SK-N-SH (cell line): ENCODE measurements at regions not wholly inside any gene's neighbourhood (a gene's known extent, or its start where the extent isn't known, plus 50 kb on each side); places are given as distances from the start of the nearest gene placed in this dataset.

ENCODE experiments used
- CTCF ChIA-PET: fragments of 300-600, 350-600 bp; formaldehyde crosslinking; extraction: SDS; loops from one replicate; lab custom pipeline; 2021; lab: Yijun Ruan, JAX
- POLR2A ChIA-PET: fragments of 350-600 bp; sonication (Branson Sonifier 250); formaldehyde crosslinking; extraction: SDS; loops from one replicate; lab custom pipeline; 2020; ENCODE audit warnings: antibody characterized with exemption, inconsistent platforms; lab: Yijun Ruan, JAX
- DNase-seq: peaks from one replicate; pipeline ENCODE4 v3.0.0; 2012
- H2AFZ ChIP-seq: fragments of 200-600 bp; sonication (generic); 2 replicates; pipeline ENCODE4 v1.8.1; 2016; ENCODE audit warnings: antibody characterized with exemption, mild to moderate bottlenecking, low read depth
- H3F3A ChIP-seq: fragments of 200-600 bp; sonication (generic); replicated peaks from 2 replicates; pipeline ENCODE3; 2016; ENCODE audit warnings: antibody characterized with exemption, mild to moderate bottlenecking; ENCODE audit not compliant: insufficient read depth
- H3K27ac ChIP-seq, 2 experiments: fragments of 200-500 bp in 1 of 2; fragments of 200-600 bp in 1 of 2; sonication (Bioruptor generic) in 1 of 2; sonication (generic), shearing (Covaris generic) in 1 of 2; 2 replicates each; pipeline versions ENCODE4 v1.5.1 to v1.6.1; 2014 to 2016; ENCODE audit warnings: low read depth in 2 of 2, inconsistent platforms in 1 of 2, low read length in 1 of 2, mild to moderate bottlenecking in 1 of 2, mixed read lengths in 1 of 2
- H3K27me3 ChIP-seq: fragments of 200-600 bp; sonication (generic), shearing (Covaris generic); 2 replicates; pipeline ENCODE4 v1.6.1; 2016; ENCODE audit warnings: mixed run types; ENCODE audit not compliant: insufficient read depth
- H3K36me3 ChIP-seq, 2 experiments: fragments of 200-500 bp in 1 of 2; fragments of 200-600 bp in 1 of 2; sonication (Bioruptor generic) in 1 of 2; sonication (generic) in 1 of 2; replicated peaks in 1 of 2; 2 replicates each; pipeline versions ENCODE3 to v1.5.1; 2014 to 2016; ENCODE audit warnings: low read length in 1 of 2, mild to moderate bottlenecking in 1 of 2; ENCODE audit not compliant: insufficient read depth in 2 of 2, control insufficient read depth in 1 of 2
- H3K4me1 ChIP-seq, 2 experiments: fragments of 200-500 bp in 1 of 2; fragments of 200-600 bp in 1 of 2; sonication (Bioruptor generic) in 1 of 2; sonication (generic), shearing (Covaris generic) in 1 of 2; 2 replicates each; pipeline versions ENCODE4 v1.5.1 to v1.6.1; 2014 to 2016; ENCODE audit warnings: low read depth in 1 of 2, low read length in 1 of 2, mixed run types in 1 of 2; ENCODE audit not compliant: insufficient read depth in 2 of 2, control insufficient read depth in 1 of 2
- H3K4me2 ChIP-seq: fragments of 200-600 bp; sonication (generic), shearing (Covaris generic); 2 replicates; pipeline ENCODE4 v1.6.1; 2017; ENCODE audit warnings: mixed run types
- H3K4me3 ChIP-seq, 2 experiments: fragments of 200-500 bp in 1 of 2; fragments of 200-600 bp in 1 of 2; sonication (Bioruptor generic) in 1 of 2; sonication (generic), shearing (Covaris generic) in 1 of 2; 2 replicates each; pipeline versions ENCODE4 v1.5.1 to v1.8.1; 2014 to 2016; ENCODE audit warnings: low read depth in 2 of 2, inconsistent platforms in 1 of 2, low read length in 1 of 2, mild to moderate bottlenecking in 1 of 2, mixed read lengths in 1 of 2, moderate library complexity in 1 of 2
- H3K79me2 ChIP-seq: fragments of 200-600 bp; sonication (generic); 2 replicates; pipeline ENCODE4 v1.8.1; 2017; ENCODE audit warnings: mild to moderate bottlenecking; ENCODE audit not compliant: insufficient read depth
- H3K9ac ChIP-seq: fragments of 200-600 bp; sonication (generic); 2 replicates; pipeline ENCODE4 v1.6.1; 2017; ENCODE audit warnings: mixed run types
- H3K9me2 ChIP-seq: fragments of 200-600 bp; sonication (generic); 2 replicates; pipeline ENCODE4 v1.6.1; 2017; ENCODE audit warnings: mixed run types
- H3K9me3 ChIP-seq: fragments of 200-600 bp; sonication (generic); 2 replicates; pipeline ENCODE4 v1.6.1; 2017; ENCODE audit warnings: mixed run types, mild to moderate bottlenecking, moderate library complexity
- H4K20me1 ChIP-seq: fragments of 200-600 bp; sonication (generic); 2 replicates; pipeline ENCODE4 v1.6.1; 2017; ENCODE audit warnings: mild to moderate bottlenecking, mixed run types; ENCODE audit not compliant: insufficient read depth
- CHD2 ChIP-seq: fragments of 150-350 bp; IDR thresholded peaks from 2 replicates; pipeline ENCODE4 v1.6.1; 2018; ENCODE audit warnings: low read length; ENCODE audit not compliant: partially characterized antibody
- EZH2phosphoT487 ChIP-seq: fragments of 200-600 bp; sonication (generic); IDR thresholded peaks from 2 replicates; pipeline ENCODE4 v1.6.1; 2017; ENCODE audit warnings: low read depth, mixed run types, mild to moderate bottlenecking, antibody characterized with exemption, moderate library complexity, borderline replicate concordance
- FOXJ3 ChIP-seq: sonication (generic); formaldehyde crosslinking; IDR thresholded peaks from 2 replicates; pipeline ENCODE4 v1.5.1; 2020; ENCODE audit warnings: mild to moderate bottlenecking, missing genetic modification reagents
- FOXM1 ChIP-seq: IDR thresholded peaks from 2 replicates; pipeline ENCODE4 v1.4.0; 2012; ENCODE audit warnings: low read depth, mild to moderate bottlenecking
- MEF2A ChIP-seq: IDR thresholded peaks from 2 replicates; pipeline ENCODE4 v1.4.0; 2012; ENCODE audit warnings: low read depth, borderline replicate concordance
- MXI1 ChIP-seq: IDR thresholded peaks from 2 replicates; pipeline ENCODE4 v1.6.1; 2012; ENCODE audit warnings: mild to moderate bottlenecking, low read depth, low read length, improper control_type of control experiment
- NFIC ChIP-seq: IDR thresholded peaks from 2 replicates; pipeline ENCODE4 v1.4.0; 2012; ENCODE audit warnings: borderline replicate concordance
- RXRA ChIP-seq: IDR thresholded peaks from 2 replicates; pipeline ENCODE4 v1.4.0; 2012; ENCODE audit warnings: low read depth, mild to moderate bottlenecking, borderline replicate concordance
- SIN3A ChIP-seq: IDR thresholded peaks from 2 replicates; pipeline ENCODE4 v1.6.1; 2012; ENCODE audit warnings: low read depth, mild to moderate bottlenecking, low read length, moderate library complexity, borderline replicate concordance
- TAF1 ChIP-seq: IDR thresholded peaks from 2 replicates; pipeline ENCODE4 v1.6.1; 2012; ENCODE audit warnings: low read depth, mild to moderate bottlenecking, low read length, moderate library complexity, borderline replicate concordance
- TEAD4 ChIP-seq: IDR thresholded peaks from 2 replicates; pipeline ENCODE4 v1.4.0; 2012; ENCODE audit warnings: mild to moderate bottlenecking, borderline replicate concordance; ENCODE audit not compliant: insufficient read depth
- YY1 ChIP-seq: IDR thresholded peaks from 2 replicates; pipeline ENCODE4 v1.4.0; 2012; ENCODE audit warnings: low read depth, mild to moderate bottlenecking
- WGBS: methylation state at CpG from one replicate; pipeline ENCODE4 v1.1.6; 2017; ENCODE audit warnings: low lambda C conversion rate; 5-methylcytosine and 5-hydroxymethylcytosine counted together
- TF ChIP-seq, protein P1 (sequence below): fragments of 200-600 bp; sonication (generic); IDR thresholded peaks from 2 replicates; pipeline ENCODE4 v1.6.1; 2017; ENCODE audit warnings: antibody characterized with exemption, mild to moderate bottlenecking, moderate library complexity
- TF ChIP-seq, protein P2 (sequence below): IDR thresholded peaks from 2 replicates; pipeline ENCODE4 v1.6.1; 2012; ENCODE audit warnings: mild to moderate bottlenecking, low read depth, low read length, moderate library complexity
- TF ChIP-seq, protein P3 (sequence below): fragments of 150-350 bp; IDR thresholded peaks from 2 replicates; pipeline ENCODE4 v1.6.1; 2016; ENCODE audit warnings: mild to moderate bottlenecking, low read depth, low read length
- TF ChIP-seq, protein P4 (sequence below): fragments of 150-350 bp; IDR thresholded peaks from 2 replicates; pipeline ENCODE4 v1.6.1; 2017; ENCODE audit warnings: antibody characterized with exemption, low read length, low read depth, borderline replicate concordance
- TF ChIP-seq, protein P5 (sequence below): IDR thresholded peaks from 2 replicates; pipeline ENCODE4 v1.4.0; 2012; ENCODE audit warnings: low read depth, borderline replicate concordance

DNA sequence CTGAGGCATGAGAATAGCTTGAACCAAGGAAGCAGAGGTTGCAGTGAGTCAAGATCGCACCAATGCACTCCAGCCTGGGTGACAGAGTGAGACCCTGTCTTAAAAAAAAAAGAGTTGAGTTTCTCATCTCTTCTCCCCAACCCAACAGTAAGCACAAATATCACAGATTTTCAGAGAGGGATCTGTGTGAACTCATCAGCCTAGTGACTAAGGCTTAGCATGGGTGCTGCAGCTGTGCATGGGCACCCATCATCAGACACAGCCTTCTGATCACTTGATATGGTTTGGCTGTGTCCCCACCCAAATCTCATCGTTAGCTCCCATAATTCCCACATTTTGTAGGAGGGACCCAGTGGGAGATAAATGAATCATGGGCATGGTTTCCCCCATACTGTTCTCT is 298.9 kb downstream of the PCNX1 start:
- ChIA-PET POLR2A (interaction anchor here (0.5 to 0.9 kb wide), 2 partner anchors 10 to 286 kb away, joined by 3 read pairs; no protein-coding TSS in a partner anchor), CTCF (no interaction called here)
- Histone ChIP-seq H3K79me2 (no peaks in the 10 kb centered on the region), H3K4me2 (no peak overlapping the region; the same call in 1 of the 2 replicates), H3K9ac (no peak overlapping the region), H3K4me3 (no peak overlapping the region), H4K20me1 (no peaks in the 10 kb centered on the region), H3K36me3 (no peaks in the 10 kb centered on the region), H3K4me1 (peaks cover 0 to 10% of the 10 kb centered on the region in 2 experiments; a peak in 1 of 4 replicates), H3F3A (no peaks in the 10 kb centered on the region), H2AFZ (no peak overlapping the region), H3K9me3 (no peaks in the 10 kb centered on the region), H3K9me2 (no peaks in the 10 kb centered on the region), H3K27me3 (no peaks in the 10 kb centered on the region), H3K27ac (no peak overlapping the region)
- 90% methylated on average over 2 of the region's 2 CpGs for WGBS
- DNase-seq = no peak
- TF ChIP-seq TEAD4 (no peak), MXI1 (no peak), RXRA (no peak), TAF1 (no peak), NFIC (no peak), MEF2A (no peak), FOXJ3 (CRISPR knock-in tag) (no peak), SIN3A (no peak), CHD2 (no peak), EZH2phosphoT487 (no peak), FOXM1 (no peak), YY1 (no peak)
- TF ChIP-seq, protein P1, sequence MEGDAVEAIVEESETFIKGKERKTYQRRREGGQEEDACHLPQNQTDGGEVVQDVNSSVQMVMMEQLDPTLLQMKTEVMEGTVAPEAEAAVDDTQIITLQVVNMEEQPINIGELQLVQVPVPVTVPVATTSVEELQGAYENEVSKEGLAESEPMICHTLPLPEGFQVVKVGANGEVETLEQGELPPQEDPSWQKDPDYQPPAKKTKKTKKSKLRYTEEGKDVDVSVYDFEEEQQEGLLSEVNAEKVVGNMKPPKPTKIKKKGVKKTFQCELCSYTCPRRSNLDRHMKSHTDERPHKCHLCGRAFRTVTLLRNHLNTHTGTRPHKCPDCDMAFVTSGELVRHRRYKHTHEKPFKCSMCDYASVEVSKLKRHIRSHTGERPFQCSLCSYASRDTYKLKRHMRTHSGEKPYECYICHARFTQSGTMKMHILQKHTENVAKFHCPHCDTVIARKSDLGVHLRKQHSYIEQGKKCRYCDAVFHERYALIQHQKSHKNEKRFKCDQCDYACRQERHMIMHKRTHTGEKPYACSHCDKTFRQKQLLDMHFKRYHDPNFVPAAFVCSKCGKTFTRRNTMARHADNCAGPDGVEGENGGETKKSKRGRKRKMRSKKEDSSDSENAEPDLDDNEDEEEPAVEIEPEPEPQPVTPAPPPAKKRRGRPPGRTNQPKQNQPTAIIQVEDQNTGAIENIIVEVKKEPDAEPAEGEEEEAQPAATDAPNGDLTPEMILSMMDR = no peak
- TF ChIP-seq, protein P2, sequence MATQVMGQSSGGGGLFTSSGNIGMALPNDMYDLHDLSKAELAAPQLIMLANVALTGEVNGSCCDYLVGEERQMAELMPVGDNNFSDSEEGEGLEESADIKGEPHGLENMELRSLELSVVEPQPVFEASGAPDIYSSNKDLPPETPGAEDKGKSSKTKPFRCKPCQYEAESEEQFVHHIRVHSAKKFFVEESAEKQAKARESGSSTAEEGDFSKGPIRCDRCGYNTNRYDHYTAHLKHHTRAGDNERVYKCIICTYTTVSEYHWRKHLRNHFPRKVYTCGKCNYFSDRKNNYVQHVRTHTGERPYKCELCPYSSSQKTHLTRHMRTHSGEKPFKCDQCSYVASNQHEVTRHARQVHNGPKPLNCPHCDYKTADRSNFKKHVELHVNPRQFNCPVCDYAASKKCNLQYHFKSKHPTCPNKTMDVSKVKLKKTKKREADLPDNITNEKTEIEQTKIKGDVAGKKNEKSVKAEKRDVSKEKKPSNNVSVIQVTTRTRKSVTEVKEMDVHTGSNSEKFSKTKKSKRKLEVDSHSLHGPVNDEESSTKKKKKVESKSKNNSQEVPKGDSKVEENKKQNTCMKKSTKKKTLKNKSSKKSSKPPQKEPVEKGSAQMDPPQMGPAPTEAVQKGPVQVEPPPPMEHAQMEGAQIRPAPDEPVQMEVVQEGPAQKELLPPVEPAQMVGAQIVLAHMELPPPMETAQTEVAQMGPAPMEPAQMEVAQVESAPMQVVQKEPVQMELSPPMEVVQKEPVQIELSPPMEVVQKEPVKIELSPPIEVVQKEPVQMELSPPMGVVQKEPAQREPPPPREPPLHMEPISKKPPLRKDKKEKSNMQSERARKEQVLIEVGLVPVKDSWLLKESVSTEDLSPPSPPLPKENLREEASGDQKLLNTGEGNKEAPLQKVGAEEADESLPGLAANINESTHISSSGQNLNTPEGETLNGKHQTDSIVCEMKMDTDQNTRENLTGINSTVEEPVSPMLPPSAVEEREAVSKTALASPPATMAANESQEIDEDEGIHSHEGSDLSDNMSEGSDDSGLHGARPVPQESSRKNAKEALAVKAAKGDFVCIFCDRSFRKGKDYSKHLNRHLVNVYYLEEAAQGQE = no peak
- TF ChIP-seq, protein P3, sequence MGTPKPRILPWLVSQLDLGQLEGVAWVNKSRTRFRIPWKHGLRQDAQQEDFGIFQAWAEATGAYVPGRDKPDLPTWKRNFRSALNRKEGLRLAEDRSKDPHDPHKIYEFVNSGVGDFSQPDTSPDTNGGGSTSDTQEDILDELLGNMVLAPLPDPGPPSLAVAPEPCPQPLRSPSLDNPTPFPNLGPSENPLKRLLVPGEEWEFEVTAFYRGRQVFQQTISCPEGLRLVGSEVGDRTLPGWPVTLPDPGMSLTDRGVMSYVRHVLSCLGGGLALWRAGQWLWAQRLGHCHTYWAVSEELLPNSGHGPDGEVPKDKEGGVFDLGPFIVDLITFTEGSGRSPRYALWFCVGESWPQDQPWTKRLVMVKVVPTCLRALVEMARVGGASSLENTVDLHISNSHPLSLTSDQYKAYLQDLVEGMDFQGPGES = no peak
- TF ChIP-seq, protein P4, sequence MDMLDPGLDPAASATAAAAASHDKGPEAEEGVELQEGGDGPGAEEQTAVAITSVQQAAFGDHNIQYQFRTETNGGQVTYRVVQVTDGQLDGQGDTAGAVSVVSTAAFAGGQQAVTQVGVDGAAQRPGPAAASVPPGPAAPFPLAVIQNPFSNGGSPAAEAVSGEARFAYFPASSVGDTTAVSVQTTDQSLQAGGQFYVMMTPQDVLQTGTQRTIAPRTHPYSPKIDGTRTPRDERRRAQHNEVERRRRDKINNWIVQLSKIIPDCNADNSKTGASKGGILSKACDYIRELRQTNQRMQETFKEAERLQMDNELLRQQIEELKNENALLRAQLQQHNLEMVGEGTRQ = no peak
- TF ChIP-seq, protein P5, sequence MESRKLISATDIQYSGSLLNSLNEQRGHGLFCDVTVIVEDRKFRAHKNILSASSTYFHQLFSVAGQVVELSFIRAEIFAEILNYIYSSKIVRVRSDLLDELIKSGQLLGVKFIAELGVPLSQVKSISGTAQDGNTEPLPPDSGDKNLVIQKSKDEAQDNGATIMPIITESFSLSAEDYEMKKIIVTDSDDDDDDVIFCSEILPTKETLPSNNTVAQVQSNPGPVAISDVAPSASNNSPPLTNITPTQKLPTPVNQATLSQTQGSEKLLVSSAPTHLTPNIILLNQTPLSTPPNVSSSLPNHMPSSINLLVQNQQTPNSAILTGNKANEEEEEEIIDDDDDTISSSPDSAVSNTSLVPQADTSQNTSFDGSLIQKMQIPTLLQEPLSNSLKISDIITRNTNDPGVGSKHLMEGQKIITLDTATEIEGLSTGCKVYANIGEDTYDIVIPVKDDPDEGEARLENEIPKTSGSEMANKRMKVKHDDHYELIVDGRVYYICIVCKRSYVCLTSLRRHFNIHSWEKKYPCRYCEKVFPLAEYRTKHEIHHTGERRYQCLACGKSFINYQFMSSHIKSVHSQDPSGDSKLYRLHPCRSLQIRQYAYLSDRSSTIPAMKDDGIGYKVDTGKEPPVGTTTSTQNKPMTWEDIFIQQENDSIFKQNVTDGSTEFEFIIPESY = no peak
